Vagina (tissue), 2 donors: ENCODE measurements at regions not wholly inside any gene's neighbourhood (a gene's known extent, or its start where the extent isn't known, plus 50 kb on each side); places are given as distances from the start of the nearest gene placed in this dataset.

Source experiments
- DNase-seq, 2 donors: peaks; one replicate each; pipeline ENCODE4 v3.0.0-alpha.2; 2017; ENCODE audit errors: extremely low spot score in 2 of 2
- H3K27ac ChIP-seq: fragments of 200-600 bp; sonication (generic); one replicate; pipeline ENCODE4 v1.5.1; 2019
- H3K27me3 ChIP-seq: fragments of 200-600 bp; sonication (generic); one replicate; pipeline ENCODE4 v1.5.1; 2019
- H3K36me3 ChIP-seq, 2 donors: fragments of 200-600 bp; sonication (generic); one replicate each; pipeline ENCODE4 v1.5.1; 2017 to 2019
- H3K4me1 ChIP-seq: fragments of 200-600 bp; sonication (generic); one replicate; pipeline ENCODE4 v1.5.1; 2019
- H3K4me3 ChIP-seq, 2 donors: fragments of 200-600 bp; sonication (generic); 1 replicate in 1 of 2; 2 replicates in 1 of 2; pipeline ENCODE4 v1.5.1; 2016 to 2019
- H3K9me3 ChIP-seq: fragments of 200-600 bp; sonication (generic); one replicate; pipeline ENCODE4 v1.5.1; 2019
- CTCF ChIP-seq, 3 experiments: fragments of 450-650 bp in 2 of 3; fragments of 200-600 bp in 1 of 3; sonication (generic) in 1 of 3; IDR thresholded peaks; one replicate each; pipeline ENCODE4 v1.5.1; 2017 to 2019; ENCODE audit warnings: antibody characterized with exemption in 3 of 3, mild to moderate bottlenecking in 2 of 3, moderate library complexity in 2 of 3
- POLR2A ChIP-seq, 2 donors: fragments of 450-650 bp; IDR thresholded peaks; one replicate each; pipeline ENCODE4 v1.6.1; 2017; ENCODE audit warnings: antibody characterized with exemption in 2 of 2, mild to moderate bottlenecking in 2 of 2, moderate library complexity in 2 of 2
- POLR2AphosphoS5 ChIP-seq, 2 donors: sonication (generic); formaldehyde crosslinking; IDR thresholded peaks; one replicate each; pipeline ENCODE4 v1.9.0; 2017; ENCODE audit warnings: antibody characterized with exemption in 2 of 2, mild to moderate bottlenecking in 2 of 2, low read depth in 1 of 2; ENCODE audit not compliant: insufficient read depth in 1 of 2
- intact Hi-C: fragments of 100-400 bp; cut with DNase I; formaldehyde crosslinking; loops from one replicate; pipeline ENCODE4 v1.15.1; 2023

DNA sequence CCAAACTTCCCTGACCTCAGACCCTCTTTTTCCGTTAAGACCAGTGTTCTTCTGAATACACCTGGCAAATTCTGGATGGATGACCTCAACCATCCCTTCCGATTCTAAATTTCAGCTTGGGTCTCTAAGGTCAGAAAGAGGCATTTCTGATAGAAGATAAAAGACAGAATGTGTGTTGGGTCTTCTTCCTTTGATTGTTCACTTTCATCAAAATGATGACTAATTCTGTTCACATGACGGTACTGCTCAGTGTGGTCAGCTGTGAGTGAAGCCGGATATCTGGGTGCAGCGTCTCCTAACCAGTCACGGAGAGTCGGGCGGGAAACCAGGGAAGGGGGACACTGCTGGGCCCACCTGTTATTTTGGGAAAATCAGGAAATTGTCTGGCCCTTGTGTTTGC is 151.6 kb upstream of the NAV2 start:
- Histone ChIP-seq H3K27ac (no peak overlapping the region), H3K4me1 (peaks cover 12% of the 10 kb centered on the region), H3K27me3 (no peaks in the 10 kb centered on the region), H3K4me3 (no peak overlapping the region), H3K36me3 (no peaks in the 10 kb centered on the region), H3K9me3 (no peaks in the 10 kb centered on the region)
- TF ChIP-seq POLR2A (IDR thresholded peaks at IDR 0.05): no peak
- no peak for TF ChIP-seq CTCF (IDR thresholded peaks at IDR 0.05)
- TF ChIP-seq POLR2AphosphoS5 (IDR thresholded peaks at IDR 0.05; ENCODE audit: insufficient read depth in 1 of 2, low read depth in 1 of 2): no peak
- intact Hi-C loops: loop anchor here (5.0 kb wide), 1 partner anchor 196 kb away; no protein-coding TSS in a partner anchor
- DNase-seq: no peak

DNA sequence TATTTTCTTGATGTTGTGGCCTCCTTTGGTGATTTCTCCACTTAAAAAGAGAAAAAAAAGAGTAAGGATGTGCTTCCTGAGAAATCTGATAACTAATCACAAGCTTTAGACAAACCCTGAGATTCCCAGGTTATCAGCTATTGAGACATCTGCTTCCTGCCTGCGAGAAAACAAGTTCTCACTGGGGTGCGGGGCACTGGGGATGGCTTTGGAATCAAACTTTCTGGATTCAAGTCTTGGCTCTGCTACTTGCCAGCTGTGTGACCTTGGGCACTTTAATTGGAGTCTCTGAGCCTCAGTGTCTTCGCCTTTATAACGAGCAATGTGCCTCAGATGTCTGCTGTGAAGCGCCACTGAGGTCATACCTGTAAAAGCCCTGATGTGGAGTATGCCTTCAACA is 152.5 kb upstream of the NAV2 start:
- no peaks in the 10 kb centered on the region for H3K9me3 ChIP-seq
- peaks cover 12% of the 10 kb centered on the region for H3K4me1 ChIP-seq
- H3K36me3 ChIP-seq: no peaks in the 10 kb centered on the region
- H3K27me3 ChIP-seq: no peaks in the 10 kb centered on the region
- H3K4me3 ChIP-seq: no peak overlapping the region
- TF ChIP-seq POLR2A (IDR thresholded peaks at IDR 0.05) (no peak), CTCF (IDR thresholded peaks at IDR 0.05) (no peak), POLR2AphosphoS5 (IDR thresholded peaks at IDR 0.05; ENCODE audit: insufficient read depth in 1 of 2, low read depth in 1 of 2) (no peak)
- H3K27ac ChIP-seq: no peak overlapping the region
- no peak for DNase-seq
- intact Hi-C loops: loop anchor here (5.0 kb wide), 1 partner anchor 197 kb away; no protein-coding TSS in a partner anchor

GRCh38 chr11:19559746-19560145 is 152.9 kb upstream of the NAV2 start:
- H3K4me1 ChIP-seq: peaks cover 11% of the 10 kb centered on the region
- no peak overlapping the region for H3K27ac ChIP-seq
- no peak for DNase-seq
- H3K9me3 ChIP-seq: no peaks in the 10 kb centered on the region
- H3K4me3 ChIP-seq: no peak overlapping the region
- TF ChIP-seq POLR2AphosphoS5 (IDR thresholded peaks at IDR 0.05; ENCODE audit: insufficient read depth in 1 of 2, low read depth in 1 of 2): no peak
- TF ChIP-seq POLR2A (IDR thresholded peaks at IDR 0.05): no peak
- no peaks in the 10 kb centered on the region for H3K36me3 ChIP-seq
- intact Hi-C loops: loop anchor here (5.0 to 10.0 kb wide), 2 partner anchors 198 to 345 kb away; no protein-coding TSS in a partner anchor
- no peaks in the 10 kb centered on the region for H3K27me3 ChIP-seq

GRCh38 chr11:19558189-19558986 is 154.2 kb upstream of the NAV2 start:
- Histone ChIP-seq H3K4me1 (no peaks in the 10 kb centered on the region), H3K27me3 (no peaks in the 10 kb centered on the region), H3K9me3 (no peaks in the 10 kb centered on the region), H3K27ac (no peak overlapping the region), H3K4me3 (no peak overlapping the region), H3K36me3 (no peaks in the 10 kb centered on the region)
- intact Hi-C loops: loop anchor here (10.0 kb wide), 1 partner anchor 346 kb away; no protein-coding TSS in a partner anchor
- TF ChIP-seq CTCF (IDR thresholded peaks at IDR 0.05) (no peak), POLR2AphosphoS5 (IDR thresholded peaks at IDR 0.05; ENCODE audit: insufficient read depth in 1 of 2, low read depth in 1 of 2) (no peak), POLR2A (IDR thresholded peaks at IDR 0.05) (no peak)
- DNase-seq: no peak

GRCh38 chr11:19557720-19558140 is 154.9 kb upstream of the NAV2 start:
- H3K27me3 ChIP-seq: no peaks in the 10 kb centered on the region
- H3K27ac ChIP-seq: no peak overlapping the region
- no peaks in the 10 kb centered on the region for H3K9me3 ChIP-seq
- TF ChIP-seq POLR2AphosphoS5 (IDR thresholded peaks at IDR 0.05; ENCODE audit: insufficient read depth in 1 of 2, low read depth in 1 of 2) (no peak), CTCF (IDR thresholded peaks at IDR 0.05) (peak; percentile 61 to 69 (median 68))
- intact Hi-C loops: loop anchor here (10.0 kb wide), 1 partner anchor 347 kb away; no protein-coding TSS in a partner anchor
- no peaks in the 10 kb centered on the region for H3K4me1 ChIP-seq
- no peak overlapping the region for H3K4me3 ChIP-seq
- no peak for DNase-seq
- H3K36me3 ChIP-seq: no peaks in the 10 kb centered on the region
